ENCODE measurements at regions not wholly inside any gene's neighbourhood (a gene's known extent, or its start where the extent isn't known, plus 50 kb on each side); places are given as distances from the start of the nearest gene placed in this dataset.

DNA sequence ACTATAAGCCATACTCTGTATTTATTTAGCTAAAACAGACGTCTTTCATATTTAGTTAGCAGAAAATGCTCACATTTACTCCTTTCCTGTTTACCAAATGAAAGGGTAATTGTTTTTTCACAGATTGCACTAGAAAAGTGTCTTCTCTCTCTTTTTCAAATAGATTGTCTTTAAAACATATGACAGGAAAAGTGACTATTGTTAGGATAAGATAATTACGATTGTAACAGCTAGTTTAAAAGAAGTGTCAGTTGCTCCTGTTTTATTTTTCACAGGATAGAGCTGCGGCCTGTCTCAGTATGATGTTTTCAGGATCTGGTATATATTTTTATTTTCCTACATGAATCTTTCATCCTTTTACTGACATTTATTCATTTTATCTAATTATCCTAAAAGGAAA lies 353.5 kb downstream of the FBXO8 start:
- TF ChIP-seq CTCF (IDR thresholded peaks at IDR 0.05 in 4 of 5, conservative IDR thresholded peaks at IDR 0.05 in 1 of 5) (no peak), POLR2A (IDR thresholded peaks at IDR 0.05) (no peak)
